GM12891 (cell line): ENCODE measurements at regions not wholly inside any gene's neighbourhood (a gene's known extent, or its start where the extent isn't known, plus 50 kb on each side); places are given as distances from the start of the nearest gene placed in this dataset.

Experiments used
- POLR2A ChIP-seq: IDR thresholded peaks from 2 replicates; pipeline ENCODE4 v1.6.1; 2011; ENCODE audit warnings: low read depth, low read length, control low read depth
- SPI1 ChIP-seq: IDR thresholded peaks from 2 replicates; pipeline ENCODE4 v1.6.1; 2011; ENCODE audit warnings: low read depth, low read length, control low read depth
- TAF1 ChIP-seq: IDR thresholded peaks from 2 replicates; pipeline ENCODE4 v1.6.1; 2011; ENCODE audit warnings: low read depth, low read length, control low read depth

- TF ChIP-seq POLR2A (no peak), SPI1 (no peak), TAF1 (no peak)
Observed at GRCh38 chr9:103242025-103242424, 246.9 kb downstream of the CYLC2 start.
